ENCODE measurements at regions not wholly inside any gene's neighbourhood (a gene's known extent, or its start where the extent isn't known, plus 50 kb on each side); places are given as distances from the start of the nearest gene placed in this dataset.

- no peak for DNase-seq (ENCODE audit: low spot score)
Observed at GRCh38 chr16:80080287-80080851, 460.4 kb upstream of the DYNLRB2 start.

- no peak for DNase-seq (ENCODE audit: low spot score)
Observed at GRCh38 chr16:80079072-80079471, 461.7 kb upstream of the DYNLRB2 start.

- no peak for DNase-seq (ENCODE audit: low spot score)
Observed at GRCh38 chr16:80077696-80078095, 463.1 kb upstream of the DYNLRB2 start.

GRCh38 chr16:80074329-80074728 lies 466.5 kb upstream of the DYNLRB2 start:
- no peak for DNase-seq (ENCODE audit: low spot score)

GRCh38 chr16:80071964-80072456 lies 468.8 kb upstream of the DYNLRB2 start:
- DNase-seq (ENCODE audit: low spot score) = no peak

GRCh38 chr16:80066805-80067580 lies 466.5 kb upstream of the MAF start:
- no peak for DNase-seq (ENCODE audit: low spot score)

- no peak for DNase-seq (ENCODE audit: low spot score)
Observed at GRCh38 chr16:80065541-80065940, 465.0 kb upstream of the MAF start.

- DNase-seq (ENCODE audit: low spot score) = no peak
Observed at GRCh38 chr16:80063713-80064069, 463.2 kb upstream of the MAF start.

GRCh38 chr16:80063031-80063712 lies 462.6 kb upstream of the MAF start:
- no peak for DNase-seq (ENCODE audit: low spot score)

GRCh38 chr16:80062361-80063030 lies 462.0 kb upstream of the MAF start:
- DNase-seq (ENCODE audit: low spot score) = no peak

GRCh38 chr16:80060470-80060869 lies 459.9 kb upstream of the MAF start:
- no peak for DNase-seq (ENCODE audit: low spot score)

GRCh38 chr16:80059836-80060235 lies 459.3 kb upstream of the MAF start:
- DNase-seq (ENCODE audit: low spot score) = no peak

GRCh38 chr16:80058214-80058613 lies 457.7 kb upstream of the MAF start:
- DNase-seq (ENCODE audit: low spot score) = no peak

- no peak for DNase-seq (ENCODE audit: low spot score)
Observed at GRCh38 chr16:80056324-80056723, 455.8 kb upstream of the MAF start.

GRCh38 chr16:80055831-80056230 lies 455.3 kb upstream of the MAF start:
- DNase-seq (ENCODE audit: low spot score) = no peak

GRCh38 chr16:80054647-80055046 lies 454.1 kb upstream of the MAF start:
- DNase-seq (ENCODE audit: low spot score) = no peak

- DNase-seq (ENCODE audit: low spot score) = peak; percentile 14
Observed at GRCh38 chr16:80051040-80051439, 450.5 kb upstream of the MAF start.

- no peak for DNase-seq (ENCODE audit: low spot score)
Observed at GRCh38 chr16:80048250-80048649, 447.7 kb upstream of the MAF start.

- no peak for DNase-seq (ENCODE audit: low spot score)
Observed at GRCh38 chr16:80047842-80048241, 447.3 kb upstream of the MAF start.

GRCh38 chr16:80046848-80047247 lies 446.3 kb upstream of the MAF start:
- no peak for DNase-seq (ENCODE audit: low spot score)

- DNase-seq (ENCODE audit: low spot score) = no peak
Observed at GRCh38 chr16:80046261-80046660, 445.7 kb upstream of the MAF start.

GRCh38 chr16:80045861-80046260 lies 445.3 kb upstream of the MAF start:
- DNase-seq (ENCODE audit: low spot score) = no peak

- DNase-seq (ENCODE audit: low spot score) = no peak
Observed at GRCh38 chr16:80041410-80041809, 440.9 kb upstream of the MAF start.

Data from iPS-NIHi11 (cell line).